ENCODE measurements at regions not wholly inside any gene's neighbourhood (a gene's known extent, or its start where the extent isn't known, plus 50 kb on each side); places are given as distances from the start of the nearest gene placed in this dataset.

- no peak overlapping the region for H3K27ac ChIP-seq
- TF ChIP-seq CTCF (IDR thresholded peaks at IDR 0.05): no peak
- H3K4me1 ChIP-seq: no peaks in the 10 kb centered on the region
Measured at GRCh38 chr2:220533485-220533884, 906.1 kb downstream of the SLC4A3 start.

GRCh38 chr2:220539481-220539880, 912.1 kb downstream of the SLC4A3 start:
- intact Hi-C loops (cut with DNase I): no loop called here
- DNase-seq (no peak), ATAC-seq (no peak)
- H3K27ac ChIP-seq: no peak overlapping the region
- no peaks in the 10 kb centered on the region for H3K27me3 ChIP-seq
- H3K9me3 ChIP-seq: no peaks in the 10 kb centered on the region
- no peak overlapping the region for H3K4me3 ChIP-seq
- no peaks in the 10 kb centered on the region for H3K36me3 ChIP-seq
- TF ChIP-seq CTCF (IDR thresholded peaks at IDR 0.05): no peak
- H3K4me1 ChIP-seq: no peaks in the 10 kb centered on the region

More at GRCh38 chr2:220533485-220533884, 906.1 kb downstream of the SLC4A3 start:
- ATAC-seq (no peak), DNase-seq (no peak)
- H3K36me3 ChIP-seq: no peaks in the 10 kb centered on the region
- H3K9me3 ChIP-seq: no peaks in the 10 kb centered on the region
- intact Hi-C loops (cut with DNase I): no loop called here
- H3K27me3 ChIP-seq: no peaks in the 10 kb centered on the region
- no peak overlapping the region for H3K4me3 ChIP-seq

- intact Hi-C loops (cut with DNase I): no loop called here
- ATAC-seq (no peak), DNase-seq (no peak)
- Histone ChIP-seq H3K9me3 (no peaks in the 10 kb centered on the region), H3K4me1 (no peaks in the 10 kb centered on the region), H3K36me3 (no peaks in the 10 kb centered on the region), H3K4me3 (no peak overlapping the region), H3K27me3 (no peaks in the 10 kb centered on the region), H3K27ac (no peak overlapping the region)
- no peak for TF ChIP-seq CTCF (IDR thresholded peaks at IDR 0.05)
Measured at GRCh38 chr2:220544049-220544448, 916.6 kb downstream of the SLC4A3 start.

GRCh38 chr2:220550995-220551700, 923.7 kb downstream of the SLC4A3 start:
- H3K4me3 ChIP-seq: no peak overlapping the region
- H3K27me3 ChIP-seq: no peaks in the 10 kb centered on the region
- no peak for TF ChIP-seq CTCF (IDR thresholded peaks at IDR 0.05)
- H3K36me3 ChIP-seq: no peaks in the 10 kb centered on the region
- H3K4me1 ChIP-seq: peaks cover 2% of the 10 kb centered on the region
- no peak overlapping the region for H3K27ac ChIP-seq
- DNase-seq (no peak), ATAC-seq (no peak)
- intact Hi-C loops (cut with DNase I): no loop called here
- no peaks in the 10 kb centered on the region for H3K9me3 ChIP-seq

- Histone ChIP-seq H3K27me3 (no peaks in the 10 kb centered on the region), H3K9me3 (no peaks in the 10 kb centered on the region), H3K4me3 (no peak overlapping the region), H3K4me1 (peaks cover 2% of the 10 kb centered on the region), H3K36me3 (no peaks in the 10 kb centered on the region), H3K27ac (no peak overlapping the region)
- TF ChIP-seq CTCF (IDR thresholded peaks at IDR 0.05): no peak
- ATAC-seq: no peak
- DNase-seq: no peak
- intact Hi-C loops (cut with DNase I): no loop called here
Measured at GRCh38 chr2:220552790-220553535, 925.5 kb downstream of the SLC4A3 start.

Measured in upper lobe of right lung (tissue), 1 donor.